Left forelimb (tissue), 1 donor: ENCODE measurements at regions not wholly inside any gene's neighbourhood (a gene's known extent, or its start where the extent isn't known, plus 50 kb on each side); places are given as distances from the start of the nearest gene placed in this dataset.

Experiments
- DNase-seq: peaks from one replicate; pipeline ENCODE4 v3.0.0-alpha.2; 2018; ENCODE audit warnings: low spot score

DNA sequence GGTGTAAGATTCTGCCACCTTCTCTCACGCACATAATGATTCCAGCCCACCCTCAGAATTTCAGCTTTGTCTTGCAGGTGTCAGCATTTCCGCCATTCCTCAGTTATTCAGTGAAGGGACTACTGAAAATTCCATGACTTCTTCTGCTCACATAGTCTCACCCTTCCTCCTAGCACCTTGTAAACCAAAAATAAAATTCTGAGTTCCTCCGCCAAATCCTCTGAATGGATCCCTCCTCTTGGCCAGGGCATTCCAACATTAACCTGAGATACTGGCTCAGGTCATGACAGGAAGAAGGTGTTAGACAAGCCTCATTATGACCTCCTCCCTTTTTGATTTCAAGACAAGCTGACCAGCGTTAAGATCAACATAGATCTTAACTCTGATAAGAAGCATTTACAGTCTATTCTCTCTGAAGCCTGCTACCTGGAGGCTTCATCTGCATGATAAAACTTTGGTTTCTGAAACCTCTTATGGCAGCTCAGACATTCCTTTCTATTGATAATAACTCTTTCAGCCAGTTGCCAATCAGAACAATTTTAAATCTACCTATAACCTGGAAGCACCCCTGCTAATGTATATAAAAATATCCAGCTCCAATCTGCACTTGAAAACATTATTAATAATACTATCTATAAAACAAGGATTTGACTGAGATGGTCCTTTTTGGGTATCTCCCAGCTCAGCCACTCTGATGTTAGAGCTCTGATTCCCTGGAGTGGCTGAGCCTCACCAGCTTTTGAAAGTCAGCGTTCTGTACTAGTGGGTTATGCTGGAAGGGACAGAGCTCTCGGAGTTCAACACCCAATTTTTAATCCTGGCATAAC lies 136.4 kb upstream of the APCDD1 start:
- peak; percentile 18 for DNase-seq

DNA sequence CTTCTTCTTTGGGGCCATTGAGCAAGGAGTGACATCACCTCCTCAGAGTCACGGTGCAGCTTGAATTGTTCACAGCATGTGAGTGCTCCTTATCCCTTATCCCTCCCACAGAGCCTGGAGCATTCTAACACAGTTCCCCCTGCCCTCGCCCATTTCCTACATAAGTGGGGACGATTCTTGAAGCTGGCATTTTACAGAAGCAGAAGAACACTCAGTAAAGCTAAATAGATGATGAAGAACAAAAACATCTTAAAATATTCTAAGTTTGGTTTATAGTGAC lies 135.8 kb upstream of the APCDD1 start:
- no peak for DNase-seq

DNA sequence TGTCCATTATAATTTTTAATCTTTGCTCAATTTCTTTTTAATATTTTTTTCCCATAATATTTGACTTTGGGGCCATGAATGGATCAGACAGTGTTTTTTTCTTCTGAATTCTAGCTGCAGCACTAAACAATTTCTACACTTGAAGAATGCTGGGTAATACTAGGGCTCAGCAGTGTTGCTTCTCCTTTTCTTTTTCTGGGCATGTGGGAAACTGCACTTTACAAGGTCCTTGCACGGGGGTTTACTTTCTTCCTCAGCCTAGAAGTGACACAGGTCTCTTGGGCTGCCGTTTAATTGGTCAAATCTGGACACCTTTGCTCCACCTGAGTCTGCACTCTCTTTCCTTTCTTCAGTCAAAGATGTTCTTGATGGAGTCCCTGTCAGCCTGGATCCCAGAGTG lies 135.4 kb upstream of the APCDD1 start:
- peak; percentile 15 for DNase-seq

DNA sequence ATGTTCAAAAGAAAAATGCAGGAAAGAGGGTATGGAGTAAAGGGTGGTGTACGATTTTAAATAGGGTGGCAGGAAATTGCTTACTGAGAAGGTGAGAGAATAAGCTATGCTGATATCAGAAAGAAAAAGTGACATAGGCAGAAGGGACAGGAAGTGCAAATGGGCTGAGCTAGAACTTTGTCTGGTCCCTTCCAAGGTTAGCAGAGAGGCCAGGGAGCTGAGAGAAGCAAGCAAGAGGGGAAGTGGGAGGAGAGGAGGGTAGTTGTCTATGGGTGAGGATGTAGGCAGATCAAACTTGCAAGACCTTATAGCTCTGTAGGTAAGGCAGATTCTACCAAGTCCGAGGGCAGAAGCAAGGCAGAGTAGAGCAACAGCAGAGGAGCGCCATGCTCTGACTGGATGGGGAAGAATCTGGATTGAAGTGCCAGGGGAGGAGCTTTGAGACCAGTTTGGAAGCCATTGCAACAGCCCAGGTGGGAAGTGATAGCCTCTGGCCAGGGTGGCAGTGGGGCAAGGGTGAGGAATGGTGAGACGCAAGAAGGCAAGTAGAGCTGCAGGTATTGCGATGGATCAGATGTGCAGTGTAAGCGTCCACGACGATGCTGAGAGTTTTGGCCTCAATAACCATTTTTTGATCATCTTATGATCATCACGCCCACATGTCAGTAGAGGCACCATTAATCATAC lies 134.4 kb upstream of the APCDD1 start:
- peak; percentile 31 for DNase-seq

DNA sequence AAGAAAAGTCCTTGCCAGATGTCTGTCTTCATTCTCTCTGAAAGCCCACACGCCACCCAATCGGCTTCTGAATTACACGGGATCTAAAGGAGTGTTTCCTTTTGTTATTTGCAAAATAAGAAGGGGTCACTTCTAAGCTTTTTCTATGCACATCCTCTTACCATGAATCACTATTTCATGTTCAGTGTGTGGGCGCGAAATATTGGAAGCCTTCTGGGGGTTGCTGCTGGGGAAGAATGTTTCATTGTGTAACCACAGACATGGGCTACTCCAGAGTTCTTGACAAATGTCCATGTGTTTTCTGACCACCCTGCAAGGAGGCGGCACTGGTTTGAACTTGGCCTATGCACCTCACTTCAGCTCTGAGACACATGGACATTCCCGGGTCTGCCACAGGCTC lies 133.6 kb upstream of the APCDD1 start:
- peak; percentile 53 for DNase-seq

DNA sequence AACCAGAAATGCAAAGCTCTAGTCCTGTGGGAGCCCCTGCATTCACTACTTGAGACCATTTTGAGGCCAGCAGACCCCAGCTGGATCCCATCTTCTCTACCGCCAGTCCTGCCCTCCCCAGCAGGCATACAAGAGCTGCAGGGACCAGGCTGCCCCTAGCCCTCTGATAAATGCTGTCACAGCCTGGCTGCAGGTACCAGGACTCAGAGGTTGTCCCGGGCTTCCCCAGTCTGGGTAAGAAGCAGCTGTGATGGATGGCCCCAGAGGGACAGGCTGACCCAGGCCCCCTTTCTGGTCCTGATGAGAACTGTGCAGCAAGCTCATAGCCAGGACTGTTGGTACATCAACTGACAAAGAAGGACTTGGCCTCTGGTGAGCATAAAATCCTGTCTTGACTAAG lies 132.9 kb upstream of the APCDD1 start:
- no peak for DNase-seq

DNA sequence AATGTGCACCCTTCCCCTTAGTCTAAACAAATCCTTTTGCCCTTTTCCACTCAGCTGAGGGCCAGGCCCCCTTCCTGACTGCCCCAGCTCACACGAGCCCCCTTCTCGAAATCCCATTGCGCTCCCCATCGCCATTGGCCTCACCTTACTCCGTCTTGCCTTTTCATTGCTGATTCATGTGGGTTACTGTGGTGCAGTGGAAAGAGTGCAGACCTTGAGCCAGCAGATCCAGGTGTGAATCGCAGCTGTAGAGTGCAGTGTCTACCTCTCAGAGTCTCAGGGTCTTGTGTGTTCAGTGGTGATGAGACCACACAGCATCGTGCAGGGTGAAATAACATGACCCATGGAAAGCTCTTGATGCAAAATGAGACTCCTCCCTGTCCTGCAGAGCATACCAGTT lies 132.4 kb upstream of the APCDD1 start:
- no peak for DNase-seq

DNA sequence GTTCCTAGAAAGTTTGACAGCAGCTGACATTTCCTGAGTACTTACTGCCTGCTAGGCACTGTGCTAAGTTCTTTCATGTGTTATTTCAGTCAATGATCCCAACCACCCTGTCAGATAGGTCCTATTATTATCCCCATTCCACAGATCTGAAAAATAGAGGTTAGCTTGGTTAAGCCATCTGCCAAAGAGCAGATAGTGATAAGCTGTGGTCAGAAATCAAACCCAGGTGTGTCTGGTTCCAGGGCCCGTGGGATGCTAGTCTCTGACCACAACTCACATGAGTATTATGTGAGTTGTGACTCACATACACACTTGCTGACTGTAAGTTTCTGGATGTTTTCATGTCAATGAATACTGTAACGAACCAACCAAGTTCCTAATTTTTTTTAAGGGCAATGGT lies 132.0 kb upstream of the APCDD1 start:
- no peak for DNase-seq

DNA sequence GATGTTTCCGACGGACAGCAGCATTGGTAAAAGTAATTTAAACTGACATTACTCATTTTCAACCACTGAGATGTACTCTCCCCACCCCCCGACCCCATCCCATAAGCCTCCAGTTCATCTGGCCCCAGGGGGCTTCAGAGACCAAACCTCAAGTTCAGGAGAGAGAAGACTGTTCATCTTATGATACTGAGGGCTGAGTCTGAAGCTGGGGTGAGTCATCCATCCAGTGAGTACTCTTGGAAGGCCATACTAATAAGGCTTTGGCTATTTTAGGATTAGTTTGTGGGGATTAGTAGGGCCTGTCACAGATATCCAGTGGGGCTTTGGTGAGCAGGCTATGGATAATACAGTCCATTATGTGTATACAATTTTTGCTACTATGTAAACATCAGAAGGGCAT lies 125.3 kb upstream of the APCDD1 start:
- DNase-seq: no peak

DNA sequence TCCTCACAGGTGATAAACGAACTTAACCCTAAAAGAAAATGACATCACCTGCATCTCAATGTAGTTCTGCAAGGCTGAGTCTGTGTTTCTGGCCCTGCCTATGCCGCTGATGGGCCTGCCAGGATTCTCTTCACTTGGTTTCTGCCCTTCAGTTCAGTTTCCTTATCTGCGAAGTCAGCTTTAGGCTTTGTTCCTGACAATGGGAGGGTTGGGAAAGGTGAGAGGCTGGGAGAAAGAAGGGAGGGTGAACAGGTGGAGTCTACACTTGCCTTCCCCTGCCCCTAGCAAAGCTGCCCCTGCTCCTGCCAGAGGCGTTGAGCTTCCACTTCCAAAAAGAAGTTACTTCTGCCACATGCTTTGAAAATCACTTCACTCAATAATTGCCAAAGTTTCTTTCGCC lies 124.0 kb upstream of the APCDD1 start:
- DNase-seq: no peak

DNA sequence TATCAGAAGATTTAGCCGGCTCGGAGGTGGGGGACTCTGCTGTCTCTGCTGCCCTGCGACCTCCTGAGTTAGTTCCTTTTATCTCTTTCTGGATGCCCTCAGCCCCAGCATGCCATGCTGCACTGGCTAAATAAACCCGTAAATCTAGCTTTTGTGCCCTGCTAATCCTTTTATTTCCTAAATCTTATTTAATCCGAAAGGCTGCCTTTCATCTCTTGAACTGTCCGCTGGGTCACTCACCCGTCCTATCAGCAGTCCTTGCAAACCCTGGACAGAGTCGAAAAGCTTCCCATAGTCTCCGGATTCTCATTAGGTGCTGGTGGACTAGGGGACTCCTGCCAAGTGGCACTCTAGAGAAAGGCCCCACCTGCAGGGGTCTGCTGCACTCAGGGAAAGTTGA lies 122.0 kb upstream of the APCDD1 start:
- DNase-seq: no peak

DNA sequence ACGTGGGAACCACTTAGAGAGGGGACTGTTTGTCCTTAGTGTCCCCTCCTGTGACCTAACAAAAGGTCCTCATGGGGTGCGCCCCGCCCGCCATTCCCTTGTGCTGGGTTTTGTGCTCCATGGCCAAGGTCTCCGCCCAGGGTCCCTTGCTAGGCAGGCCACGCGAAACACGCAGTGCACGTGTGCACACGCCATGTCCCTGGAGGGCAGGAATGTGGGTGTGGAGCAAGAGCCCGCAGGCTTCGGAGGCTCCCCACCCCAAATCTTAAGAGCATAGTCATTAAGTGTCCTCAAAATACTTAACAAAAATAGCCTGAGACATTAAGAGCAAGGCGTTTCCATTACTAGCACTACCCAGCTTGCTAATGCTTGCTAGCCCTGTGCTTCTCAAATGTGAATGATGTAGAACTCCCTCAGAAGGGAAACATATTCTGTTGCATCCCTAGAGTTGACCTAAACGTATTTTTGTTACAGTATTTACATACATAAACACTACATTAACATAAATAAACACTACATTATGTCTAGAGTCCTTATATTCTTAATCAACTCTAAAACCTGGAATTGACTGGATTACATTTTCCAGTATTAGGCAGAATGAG lies 117.6 kb upstream of the APCDD1 start:
- no peak for DNase-seq

DNA sequence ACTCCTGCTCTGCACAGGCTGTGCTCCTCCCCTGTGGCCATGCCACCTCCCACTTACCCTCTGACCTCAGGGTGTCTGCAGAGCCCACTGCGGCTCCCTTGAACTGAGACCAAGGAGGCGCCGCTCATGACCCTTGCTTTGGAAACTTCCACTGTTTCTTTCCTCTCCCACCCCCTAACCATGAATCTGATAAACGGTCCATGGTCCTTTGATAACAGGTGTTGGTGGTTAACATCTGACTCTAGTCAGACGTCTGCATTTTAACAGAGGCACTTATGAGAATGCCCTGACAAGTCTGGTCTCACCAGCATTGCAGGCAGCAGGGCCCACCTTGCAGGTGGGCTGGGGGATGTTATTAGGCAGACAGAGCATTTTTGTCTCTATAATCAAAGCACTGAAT lies 113.6 kb upstream of the APCDD1 start:
- DNase-seq: no peak

DNA sequence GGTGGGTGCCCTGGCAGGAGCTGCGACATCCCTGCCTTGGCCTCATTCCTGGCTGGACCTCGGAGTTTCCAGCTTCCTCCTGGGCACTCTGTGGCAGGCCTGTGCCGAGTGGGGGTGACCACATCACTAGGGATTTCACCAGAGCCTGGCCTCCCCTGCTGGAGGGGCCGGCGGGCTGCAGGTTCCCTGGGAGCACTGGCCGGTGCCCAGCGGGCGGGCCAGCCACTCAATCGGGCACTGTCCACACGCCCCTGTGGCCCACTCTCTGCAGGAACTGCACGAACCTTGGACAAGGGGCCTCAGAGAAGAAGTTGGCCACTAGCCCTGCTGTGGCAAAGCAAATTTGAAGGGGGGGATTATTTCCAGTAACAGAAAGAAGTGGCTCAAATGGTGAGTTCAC lies 110.7 kb upstream of the APCDD1 start:
- no peak for DNase-seq

DNA sequence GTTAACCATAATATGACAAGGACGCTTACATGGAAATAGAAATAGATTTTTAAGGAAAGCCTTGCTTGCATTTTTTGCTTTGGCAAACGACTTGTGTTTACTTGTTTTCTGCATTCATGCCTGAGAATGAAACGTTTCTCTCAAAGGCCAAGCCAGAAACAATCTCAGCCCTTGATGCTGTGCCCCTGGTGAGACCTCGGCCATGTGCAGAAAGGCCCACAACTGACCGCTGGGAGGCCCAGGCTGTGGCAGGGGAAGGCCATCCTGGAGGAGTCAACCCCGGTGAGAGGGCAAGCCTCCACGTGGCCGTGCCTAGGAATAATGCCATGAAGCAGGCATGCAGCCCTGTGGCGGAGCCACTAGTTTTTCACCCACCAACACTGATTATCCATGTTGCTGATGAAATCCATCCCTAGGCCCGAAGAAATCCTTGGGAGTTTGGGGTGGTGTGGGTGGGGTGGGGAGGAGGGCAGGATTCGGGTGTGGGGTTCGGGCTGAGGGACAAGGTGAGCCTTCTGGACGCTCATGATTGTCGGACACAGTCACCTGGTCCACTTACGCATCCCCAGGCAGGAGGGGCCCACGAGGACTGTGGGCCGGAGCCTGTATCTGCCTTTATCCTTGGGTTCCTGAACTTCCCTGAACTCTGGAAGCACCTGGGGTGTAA lies 107.6 kb upstream of the APCDD1 start:
- DNase-seq: no peak

DNA sequence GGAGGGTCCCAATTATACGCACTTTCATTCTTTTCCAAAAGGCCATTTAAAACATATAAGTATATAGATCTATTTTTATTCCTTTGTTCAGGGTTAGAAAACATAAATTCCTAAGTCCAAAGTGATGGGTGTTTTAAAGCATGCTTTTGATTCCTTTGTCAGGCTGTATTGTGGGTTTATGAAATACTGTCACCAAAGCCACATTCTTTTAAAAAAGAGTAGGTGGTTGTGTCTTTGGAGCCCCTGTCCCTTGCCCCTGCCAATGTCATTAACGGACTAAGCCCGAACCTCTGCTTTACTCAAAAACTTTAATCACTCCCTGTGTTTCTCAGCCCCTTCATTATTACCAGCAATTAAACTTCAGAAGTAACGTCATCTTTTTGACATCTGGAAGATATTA lies 104.9 kb upstream of the APCDD1 start:
- DNase-seq: no peak

DNA sequence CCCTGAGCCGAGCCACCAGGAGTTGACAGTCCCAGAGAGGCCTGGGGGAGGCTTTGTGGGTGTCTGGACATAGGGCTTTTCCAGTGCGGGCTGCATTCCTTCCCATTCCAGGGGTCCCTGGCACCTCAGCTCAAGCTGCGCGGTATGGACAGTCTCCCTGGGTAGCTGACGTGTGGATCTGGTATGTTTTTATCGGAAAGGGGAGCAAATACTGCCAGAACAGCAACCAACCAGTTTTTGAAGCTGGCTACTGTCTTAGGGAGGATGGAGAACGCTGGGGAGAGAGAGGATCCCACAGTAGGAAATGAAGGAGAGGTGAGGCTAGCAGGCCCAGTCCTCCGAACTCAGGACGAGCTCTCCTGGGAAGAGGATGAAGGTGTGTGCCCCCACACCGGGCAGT lies 103.8 kb upstream of the APCDD1 start:
- DNase-seq: no peak

DNA sequence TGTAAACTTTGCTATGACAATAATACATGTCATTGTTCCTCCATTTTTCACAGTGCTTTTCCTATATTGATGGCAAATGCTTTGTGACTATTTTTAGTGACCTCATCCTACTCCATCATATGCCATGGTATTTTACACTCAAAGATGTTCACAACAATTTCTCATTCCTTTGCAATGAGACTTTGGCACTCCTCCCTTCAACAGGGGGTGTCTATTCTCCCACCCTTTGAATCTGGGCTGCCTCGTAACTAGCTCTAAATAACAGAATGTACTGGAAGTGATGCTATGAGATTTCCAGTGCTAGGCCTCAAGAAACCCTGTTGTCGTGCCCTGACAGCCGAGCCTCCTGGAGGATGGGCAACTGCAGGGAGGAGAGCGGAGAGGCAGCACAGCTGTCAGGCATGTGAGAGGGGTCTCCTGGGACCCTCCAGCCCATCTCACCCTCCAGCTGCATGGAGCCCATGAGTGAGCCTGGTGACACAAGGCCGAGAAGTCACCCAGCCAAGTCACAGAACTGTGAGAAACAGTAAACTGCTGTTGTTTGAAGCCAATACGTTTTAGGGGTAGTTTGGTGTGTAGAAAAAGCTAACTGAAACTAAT lies 103.1 kb upstream of the APCDD1 start:
- no peak for DNase-seq

DNA sequence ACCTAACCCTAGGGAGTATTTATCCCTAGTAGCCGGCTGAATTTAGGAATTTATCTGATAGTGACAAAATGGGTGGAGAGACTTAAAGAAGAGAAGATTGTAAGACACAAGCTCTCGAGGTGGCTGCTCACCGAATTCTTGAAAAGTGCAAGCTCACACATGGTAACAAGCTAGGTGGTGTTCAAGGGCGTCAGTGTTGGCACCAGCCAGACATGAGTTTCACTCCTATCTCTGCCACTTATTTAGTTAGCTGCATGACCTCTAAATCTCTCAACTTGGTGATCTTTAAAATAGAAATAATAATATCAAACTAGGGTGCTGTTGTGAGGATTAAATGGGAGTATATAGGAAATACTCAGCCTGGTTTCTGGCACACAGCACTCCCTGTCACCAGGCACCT lies 102.6 kb upstream of the APCDD1 start:
- DNase-seq: no peak

DNA sequence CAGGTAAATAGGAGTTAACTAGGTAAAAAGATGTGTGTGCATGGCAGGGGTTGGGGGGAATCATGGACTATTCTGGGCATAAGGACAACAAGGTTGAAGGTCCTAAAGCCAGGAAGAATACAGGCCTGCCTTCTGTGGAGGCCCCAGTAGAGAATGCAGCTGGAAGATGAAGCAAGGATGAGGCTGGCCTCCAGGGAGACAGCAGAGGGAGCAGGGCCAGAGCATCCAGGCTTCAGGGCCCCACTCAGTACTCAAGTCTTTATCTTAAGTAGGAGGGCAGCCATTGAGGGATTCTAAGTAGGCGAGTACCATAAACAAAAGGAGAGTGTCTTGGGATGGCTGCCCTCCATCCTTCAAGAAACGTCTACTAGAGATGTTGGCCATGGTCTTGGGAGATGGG lies 101.8 kb upstream of the APCDD1 start:
- no peak for DNase-seq

DNA sequence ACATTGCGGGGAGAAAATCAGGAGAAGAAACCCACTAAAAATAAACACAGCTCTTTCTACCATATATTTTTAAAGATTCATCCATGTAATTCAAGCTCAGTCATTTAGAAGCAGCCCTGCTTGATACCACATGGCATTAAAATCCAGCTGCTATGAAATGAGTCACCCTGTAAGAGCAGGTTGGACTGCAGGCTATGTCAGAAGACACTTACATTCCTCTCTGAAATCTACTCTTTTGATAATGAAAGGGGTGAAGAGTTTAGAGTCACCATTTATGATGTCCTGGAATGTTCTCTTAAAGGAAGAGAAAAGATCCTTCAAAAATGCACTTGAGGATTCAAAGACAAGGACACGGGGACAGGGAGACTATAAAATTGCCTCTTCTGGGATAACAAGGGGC lies 100.6 kb upstream of the APCDD1 start:
- no peak for DNase-seq

DNA sequence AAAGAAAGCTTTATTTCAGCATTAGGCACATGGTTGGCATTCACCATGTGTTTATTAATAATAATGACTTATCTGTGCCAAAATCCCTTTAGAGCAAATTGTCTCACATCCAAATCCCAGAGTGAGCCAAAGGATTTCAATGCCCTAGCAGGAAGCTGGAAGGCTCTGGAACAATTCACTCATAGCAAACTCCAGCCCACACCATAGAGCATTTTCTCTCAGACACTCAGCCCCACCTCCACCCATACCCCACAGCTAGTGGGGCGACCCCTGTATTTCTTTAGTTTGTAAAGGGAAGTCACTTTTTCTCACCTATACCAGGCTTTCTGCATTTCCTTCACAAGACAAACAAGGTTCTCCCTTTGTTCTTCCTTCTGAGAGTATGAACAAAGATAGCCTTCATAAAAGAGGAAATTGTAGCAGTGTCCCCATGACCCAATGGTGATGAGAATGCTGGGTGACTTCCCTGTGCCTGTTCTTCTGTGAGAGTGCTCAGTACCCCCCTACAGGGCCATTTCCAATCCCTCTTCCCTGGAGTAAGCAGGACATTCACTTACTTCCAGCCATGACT lies 100.1 kb upstream of the APCDD1 start:
- no peak for DNase-seq
